ENCODE measurements at regions not wholly inside any gene's neighbourhood (a gene's known extent, or its start where the extent isn't known, plus 50 kb on each side); places are given as distances from the start of the nearest gene placed in this dataset.
"Not testable (repeated sequence)": the region's sequence is repeated elsewhere in the genome, so short reads cannot be mapped to it uniquely, and the experiment has no call there.

- DNase-seq (ENCODE audit: low read depth), result no peak
Observed at GRCh38 chr6:97450087-97450486, 167.1 kb upstream of the MMS22L start.

GRCh38 chr6:97456070-97456469 lies 173.1 kb upstream of the MMS22L start:
- no peak for DNase-seq (ENCODE audit: low read depth)

DNA sequence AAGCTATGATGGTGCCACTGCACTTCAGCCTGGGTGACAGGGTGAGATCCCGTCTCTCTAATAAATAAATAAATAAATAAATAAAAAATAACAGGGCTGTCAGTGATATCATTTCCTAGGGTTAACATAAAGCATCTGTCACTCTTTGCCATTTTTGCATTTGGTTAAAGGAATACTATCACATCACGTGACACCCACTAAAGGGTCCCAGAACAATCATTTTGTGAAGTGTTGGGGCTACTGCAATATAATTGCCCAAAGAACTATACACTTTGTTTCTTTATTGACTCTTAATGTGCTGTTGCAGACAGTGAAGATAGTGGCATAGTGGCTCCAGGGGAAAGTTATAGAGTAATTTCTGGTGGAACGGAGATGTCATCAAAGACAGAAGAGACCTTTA lies 176.5 kb upstream of the MMS22L start:
- no peak for DNase-seq (ENCODE audit: low read depth)

GRCh38 chr6:97459986-97460385 lies 177.0 kb upstream of the MMS22L start:
- no peak for DNase-seq (ENCODE audit: low read depth)

- no peak for DNase-seq (ENCODE audit: low read depth)
Observed at GRCh38 chr6:97460394-97461080, 177.5 kb upstream of the MMS22L start.

GRCh38 chr6:97461218-97461617 lies 178.2 kb upstream of the MMS22L start:
- no peak for DNase-seq (ENCODE audit: low read depth)

- DNase-seq (ENCODE audit: low read depth), result no peak
Observed at GRCh38 chr6:97462031-97462430, 179.0 kb upstream of the MMS22L start.

GRCh38 chr6:97462938-97463598 lies 180.1 kb upstream of the MMS22L start:
- DNase-seq (ENCODE audit: low read depth), result no peak

GRCh38 chr6:97465877-97466561 lies 183.0 kb upstream of the MMS22L start:
- no peak for DNase-seq (ENCODE audit: low read depth)

DNA sequence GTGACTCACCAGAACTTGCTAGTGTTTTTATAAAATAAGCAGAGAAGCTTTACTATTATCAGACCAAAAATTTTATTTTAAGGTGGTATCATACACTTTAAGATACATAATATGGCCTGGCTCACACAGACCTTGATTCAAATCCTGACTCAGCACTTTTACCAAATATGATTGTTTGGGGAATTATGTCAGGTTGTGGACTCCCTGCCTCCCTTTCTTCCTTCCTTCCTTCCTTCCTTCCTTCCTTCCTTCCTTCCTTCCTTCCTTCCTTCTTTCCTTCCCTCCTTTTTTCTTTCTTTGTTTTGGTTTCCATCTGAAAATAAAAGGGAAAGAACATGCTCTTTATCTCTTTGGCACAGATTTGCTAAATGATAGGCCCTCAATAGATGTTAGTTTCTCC lies 186.0 kb upstream of the MMS22L start:
- DNase-seq (ENCODE audit: low read depth), result no peak

DNA sequence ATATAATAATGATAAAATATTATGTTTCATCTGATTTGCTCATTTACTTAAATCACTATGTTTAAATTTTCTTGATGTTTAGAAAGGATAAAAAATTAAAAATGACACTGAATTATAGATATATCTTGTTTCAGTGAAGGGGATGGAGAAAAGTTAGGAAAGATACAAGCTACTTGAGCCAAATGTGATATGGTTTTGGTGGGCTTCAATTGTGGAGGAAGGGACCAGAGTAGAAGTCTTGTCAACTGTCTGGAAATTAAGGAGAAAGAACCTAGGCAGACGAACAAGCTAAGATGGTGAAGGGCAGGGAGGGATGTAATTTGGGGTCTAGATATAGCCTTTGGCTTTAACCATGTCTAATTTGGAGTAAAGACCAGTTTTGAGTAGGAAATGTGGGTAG lies 186.4 kb upstream of the MMS22L start:
- no peak for DNase-seq (ENCODE audit: low read depth)

DNA sequence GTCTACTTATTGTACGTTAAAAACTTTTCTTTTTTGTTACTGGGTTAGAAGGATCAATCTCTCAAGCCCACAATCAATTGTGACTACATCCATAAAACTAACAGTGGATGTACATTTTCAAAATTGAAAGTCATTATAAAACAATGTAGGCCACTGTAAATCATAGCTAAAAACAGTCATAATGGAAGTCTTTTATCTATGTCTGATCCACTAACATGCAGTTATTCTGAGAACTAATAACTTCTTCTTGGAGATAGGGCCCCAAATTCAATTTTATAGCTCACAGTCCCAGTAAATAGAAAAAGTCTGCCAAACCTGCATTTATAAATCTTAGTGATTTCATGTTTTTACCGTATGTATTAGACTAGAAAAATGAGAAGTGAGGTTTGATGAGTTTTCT lies 187.3 kb upstream of the MMS22L start:
- DNase-seq (ENCODE audit: low read depth), result no peak

- DNase-seq (ENCODE audit: low read depth), result no peak
Observed at GRCh38 chr6:97473979-97474378, 191.0 kb upstream of the MMS22L start.

- DNase-seq (ENCODE audit: low read depth), result peak; percentile 18
Observed at GRCh38 chr6:97497713-97498331, 214.8 kb upstream of the MMS22L start.

- no peak for DNase-seq (ENCODE audit: low read depth)
Observed at GRCh38 chr6:97501853-97502252, 218.8 kb upstream of the MMS22L start.

DNA sequence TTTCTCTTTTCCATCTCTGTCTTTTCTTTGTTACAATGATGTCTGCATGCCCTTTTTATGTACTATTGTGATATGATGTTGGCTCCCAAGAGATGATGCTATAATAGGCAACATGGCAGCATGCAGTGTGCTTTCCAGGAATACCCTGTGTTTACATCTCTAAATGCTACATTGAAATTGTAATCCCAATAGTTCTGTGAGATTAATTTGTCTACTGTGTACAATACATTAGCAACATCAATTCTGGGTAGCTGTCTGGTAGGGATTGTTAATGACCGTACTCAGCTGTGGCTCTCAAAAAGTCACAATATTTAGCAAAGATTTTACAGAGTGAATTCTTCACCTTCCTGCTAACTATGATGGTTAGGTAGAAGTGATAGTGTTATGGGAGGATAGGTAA lies 225.6 kb upstream of the MMS22L start:
- DNase-seq (ENCODE audit: low read depth), result no peak

GRCh38 chr6:97513260-97513659 lies 230.2 kb upstream of the MMS22L start:
- DNase-seq (ENCODE audit: low read depth), result not testable (repeated sequence)

- DNase-seq (ENCODE audit: low read depth), result no peak
Observed at GRCh38 chr6:97524811-97525210, 241.8 kb upstream of the MMS22L start.

DNA sequence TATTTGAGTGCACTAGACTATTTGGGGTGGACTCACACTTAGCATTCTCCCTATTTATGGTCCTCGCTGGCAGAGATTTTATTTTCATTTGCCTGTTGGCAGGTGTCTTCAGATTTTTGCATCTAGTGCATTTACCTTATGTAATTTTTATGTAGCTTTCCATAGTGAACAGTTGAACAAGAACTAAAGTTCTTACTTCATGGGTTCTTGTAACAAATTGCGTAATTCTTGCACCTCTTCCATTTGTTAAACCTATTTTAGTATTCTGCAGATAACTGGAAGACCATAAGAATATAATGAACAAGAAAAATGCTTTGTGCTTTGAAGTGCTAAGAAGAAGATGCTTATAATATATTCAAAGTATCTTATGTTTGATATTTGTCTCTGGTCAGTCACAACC lies 252.8 kb upstream of the MMS22L start:
- DNase-seq (ENCODE audit: low read depth), result no peak

DNA sequence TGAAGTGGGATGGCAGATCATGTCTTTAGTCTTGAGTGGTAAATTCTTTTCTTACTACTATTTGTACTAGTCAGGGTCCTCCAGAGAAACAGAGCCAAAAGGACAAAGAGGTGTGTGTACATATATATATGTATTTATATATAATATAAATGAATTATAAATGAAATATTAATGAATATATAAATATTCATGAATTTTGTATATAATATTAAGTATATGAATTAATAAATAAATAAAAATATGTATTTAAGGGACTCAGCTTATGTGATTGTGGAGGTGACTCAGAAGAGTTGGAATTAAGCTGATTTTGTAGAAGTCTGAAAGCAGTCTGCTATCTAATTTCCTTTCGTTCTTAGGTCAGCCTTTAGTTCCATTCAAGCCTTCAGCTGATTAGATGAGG lies 265.3 kb upstream of the MMS22L start:
- DNase-seq (ENCODE audit: low read depth), result no peak

- no peak for DNase-seq (ENCODE audit: low read depth)
Observed at GRCh38 chr6:97557355-97557754, 274.3 kb upstream of the MMS22L start.

DNA sequence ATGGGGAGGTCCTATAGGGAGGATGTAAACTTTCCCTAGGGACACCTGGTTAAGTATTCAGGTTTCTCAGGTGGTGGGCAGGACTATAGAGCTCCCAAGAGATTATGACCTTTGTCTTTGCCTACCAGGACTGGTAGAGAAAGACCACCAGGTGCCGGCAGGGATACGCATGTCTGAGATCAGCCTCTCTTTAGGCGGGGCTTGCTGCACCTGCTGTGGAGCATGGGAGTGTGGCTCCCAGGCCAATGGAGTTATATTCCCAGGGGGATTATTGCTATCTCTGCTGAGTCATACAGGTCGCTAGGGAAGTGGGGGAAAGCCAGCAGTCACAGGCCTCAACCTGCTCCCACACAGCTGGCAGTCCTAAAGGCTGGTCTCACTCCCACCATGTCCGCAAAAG lies 280.5 kb upstream of the MMS22L start:
- DNase-seq (ENCODE audit: low read depth), result no peak

DNA sequence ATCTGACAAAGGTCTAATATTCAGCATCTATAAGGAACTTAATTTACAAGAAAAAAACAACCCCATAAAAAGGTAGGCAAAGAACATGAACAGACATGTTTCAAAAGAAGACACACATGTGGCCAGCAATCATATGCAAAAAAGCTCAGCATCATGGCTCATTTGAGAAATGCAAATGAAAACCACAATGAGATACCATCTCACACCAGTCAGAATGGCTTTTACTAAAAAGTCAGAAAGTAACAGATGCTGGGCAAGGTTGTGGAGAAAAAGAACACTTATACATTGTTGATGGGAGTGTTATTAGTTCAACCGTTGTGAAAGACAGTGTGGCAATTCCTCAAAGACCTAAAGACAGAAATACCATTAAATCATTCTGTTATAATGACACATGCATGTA lies 289.9 kb upstream of the MMS22L start:
- DNase-seq (ENCODE audit: low read depth), result no peak

All from GM04503 (cell line).